ENCODE measurements at regions not wholly inside any gene's neighbourhood (a gene's known extent, or its start where the extent isn't known, plus 50 kb on each side); places are given as distances from the start of the nearest gene placed in this dataset.
"Not testable (repeated sequence)": the region's sequence is repeated elsewhere in the genome, so short reads cannot be mapped to it uniquely, and the experiment has no call there.

DNA sequence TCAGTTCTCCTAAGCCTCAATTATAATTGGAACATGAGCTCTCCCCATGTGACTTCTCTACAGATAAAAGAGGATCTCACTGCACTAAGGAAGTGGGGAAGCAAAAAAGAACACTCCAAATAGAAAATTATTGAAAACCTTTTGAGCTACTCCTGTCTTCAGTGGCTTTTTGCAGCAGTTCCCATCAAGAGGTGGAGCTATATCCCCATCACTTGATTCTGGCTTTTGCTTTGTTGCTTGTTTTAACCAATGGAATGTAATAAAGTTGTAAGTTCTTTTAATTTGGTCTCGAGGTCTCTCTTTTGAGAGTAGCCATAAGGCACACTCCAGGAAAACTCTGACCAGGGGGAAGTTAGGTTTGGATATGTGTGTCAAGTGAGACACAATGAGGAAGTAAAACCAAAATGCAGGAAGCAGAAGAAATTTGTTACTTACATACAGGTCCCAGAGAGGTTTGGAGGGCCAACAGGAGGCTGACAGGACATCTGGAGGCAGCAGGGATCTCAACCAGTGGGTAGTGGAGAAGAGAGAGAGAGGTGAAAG, 569.4 kb downstream of the HTR7 start:
- POLR2A ChIA-PET, result interaction anchor here (0.5 kb wide), 1 partner anchor 93 kb away, joined by 4 read pairs; no protein-coding TSS in a partner anchor
- Histone ChIP-seq H3K27me3 (ENCODE audit: control insufficient read depth, insufficient read depth, low read length) (no peaks in the 10 kb centered on the region), H3K4me3 (ENCODE audit: low read depth, low read length) (no peak overlapping the region), H3K36me3 (ENCODE audit: control insufficient read depth, insufficient read depth, low read length) (no peaks in the 10 kb centered on the region)
- CTCF ChIA-PET, result interaction anchor here (0.9 to 3.0 kb wide), 9 partner anchors 30 to 877 kb away, joined by 3 to 19 read pairs (median 6); no protein-coding TSS in a partner anchor
- DNase-seq (ENCODE audit: low read depth), result no peak
- TF ChIP-seq, protein P1, sequence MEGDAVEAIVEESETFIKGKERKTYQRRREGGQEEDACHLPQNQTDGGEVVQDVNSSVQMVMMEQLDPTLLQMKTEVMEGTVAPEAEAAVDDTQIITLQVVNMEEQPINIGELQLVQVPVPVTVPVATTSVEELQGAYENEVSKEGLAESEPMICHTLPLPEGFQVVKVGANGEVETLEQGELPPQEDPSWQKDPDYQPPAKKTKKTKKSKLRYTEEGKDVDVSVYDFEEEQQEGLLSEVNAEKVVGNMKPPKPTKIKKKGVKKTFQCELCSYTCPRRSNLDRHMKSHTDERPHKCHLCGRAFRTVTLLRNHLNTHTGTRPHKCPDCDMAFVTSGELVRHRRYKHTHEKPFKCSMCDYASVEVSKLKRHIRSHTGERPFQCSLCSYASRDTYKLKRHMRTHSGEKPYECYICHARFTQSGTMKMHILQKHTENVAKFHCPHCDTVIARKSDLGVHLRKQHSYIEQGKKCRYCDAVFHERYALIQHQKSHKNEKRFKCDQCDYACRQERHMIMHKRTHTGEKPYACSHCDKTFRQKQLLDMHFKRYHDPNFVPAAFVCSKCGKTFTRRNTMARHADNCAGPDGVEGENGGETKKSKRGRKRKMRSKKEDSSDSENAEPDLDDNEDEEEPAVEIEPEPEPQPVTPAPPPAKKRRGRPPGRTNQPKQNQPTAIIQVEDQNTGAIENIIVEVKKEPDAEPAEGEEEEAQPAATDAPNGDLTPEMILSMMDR (IDR thresholded peaks at IDR 0.05; ENCODE audit: insufficient read depth, low read depth, low read length), result peak; percentile 53

DNA sequence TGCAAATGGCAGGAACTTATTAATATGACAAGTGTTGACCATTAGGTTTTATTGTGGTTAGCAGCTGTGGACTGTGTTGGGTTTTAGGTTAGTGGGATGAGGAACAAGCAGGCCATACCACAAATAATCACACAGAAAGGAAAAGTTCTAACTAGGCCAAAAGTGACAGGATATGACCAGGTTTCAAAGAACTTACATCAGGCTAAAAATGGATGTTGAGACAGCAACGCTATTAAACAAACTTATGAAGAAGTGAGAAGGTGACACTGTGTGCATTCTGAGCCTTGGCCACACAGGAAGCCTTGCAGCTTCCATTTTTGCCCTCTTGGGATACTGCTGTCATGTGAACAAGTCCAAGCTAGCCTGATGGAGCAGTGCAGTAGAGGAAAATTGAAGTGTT, 568.8 kb downstream of the HTR7 start:
- ChIA-PET CTCF (interaction anchor here (1.0 to 3.0 kb wide), 8 partner anchors 77 to 876 kb away, joined by 3 to 19 read pairs (median 6); no protein-coding TSS in a partner anchor), POLR2A (no interaction called here)
- TF ChIP-seq, protein P1 (IDR thresholded peaks at IDR 0.05; ENCODE audit: insufficient read depth, low read depth, low read length), result no peak
- Histone ChIP-seq H3K36me3 (ENCODE audit: control insufficient read depth, insufficient read depth, low read length) (no peaks in the 10 kb centered on the region), H3K27me3 (ENCODE audit: control insufficient read depth, insufficient read depth, low read length) (no peaks in the 10 kb centered on the region), H3K4me3 (ENCODE audit: low read depth, low read length) (no peak overlapping the region)
- no peak for DNase-seq (ENCODE audit: low read depth)

GRCh38 chr10:90293616-90294015, 564.2 kb downstream of the HTR7 start:
- no peak for DNase-seq (ENCODE audit: low read depth)
- Histone ChIP-seq H3K27me3 (ENCODE audit: control insufficient read depth, insufficient read depth, low read length) (no peaks in the 10 kb centered on the region), H3K36me3 (ENCODE audit: control insufficient read depth, insufficient read depth, low read length) (no peaks in the 10 kb centered on the region), H3K4me3 (ENCODE audit: low read depth, low read length) (no peak overlapping the region)
- TF ChIP-seq, protein P1 (IDR thresholded peaks at IDR 0.05; ENCODE audit: insufficient read depth, low read depth, low read length), result no peak
- POLR2A ChIA-PET, result no interaction called here
- CTCF ChIA-PET, result no interaction called here

GRCh38 chr10:90294821-90295540, 562.9 kb downstream of the HTR7 start:
- H3K27me3 ChIP-seq (ENCODE audit: control insufficient read depth, insufficient read depth, low read length); DNase-seq (ENCODE audit: low read depth); H3K36me3 ChIP-seq (ENCODE audit: control insufficient read depth, insufficient read depth, low read length); CTCF ChIA-PET; POLR2A ChIA-PET; H3K4me3 ChIP-seq (ENCODE audit: low read depth, low read length): not testable (repeated sequence)

GRCh38 chr10:90302031-90302430, 555.8 kb downstream of the HTR7 start:
- H3K27me3 ChIP-seq (ENCODE audit: control insufficient read depth, insufficient read depth, low read length); POLR2A ChIA-PET; H3K36me3 ChIP-seq (ENCODE audit: control insufficient read depth, insufficient read depth, low read length); H3K4me3 ChIP-seq (ENCODE audit: low read depth, low read length); DNase-seq (ENCODE audit: low read depth); CTCF ChIA-PET: not testable (repeated sequence)

DNA sequence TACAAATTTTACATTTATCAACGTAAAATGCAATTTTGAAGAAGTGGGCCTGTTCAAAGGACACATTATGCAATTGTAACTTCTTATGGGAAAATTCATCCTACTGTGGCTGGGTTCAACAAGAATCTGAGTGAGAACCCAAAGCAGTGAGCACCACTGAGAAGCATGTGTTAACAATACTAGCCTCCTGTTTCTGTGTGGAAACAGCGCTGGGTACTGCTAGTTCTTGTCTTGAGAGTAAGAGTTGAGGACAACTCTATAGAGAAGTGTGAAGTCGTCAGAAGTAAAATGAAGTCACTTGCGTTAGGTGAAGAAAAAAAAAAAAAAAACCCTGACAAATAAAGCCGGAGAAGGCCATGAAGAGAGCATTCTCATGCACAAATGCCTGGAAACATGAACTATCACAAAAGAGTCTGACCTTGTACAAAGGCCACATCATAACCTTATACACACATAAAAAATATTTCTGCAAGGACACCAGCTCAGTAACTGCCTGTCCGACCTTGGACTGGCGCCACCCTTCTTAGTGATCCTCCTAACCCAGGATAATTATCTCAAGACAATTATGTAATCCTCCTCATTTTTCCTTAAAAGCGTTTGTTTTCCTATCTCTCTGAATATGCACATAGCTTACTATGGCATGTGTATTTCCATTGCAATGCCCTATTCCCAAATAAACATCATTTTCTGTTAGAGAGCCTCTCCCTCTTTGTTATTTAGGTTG, 554.9 kb downstream of the HTR7 start:
- DNase-seq (ENCODE audit: low read depth), result no peak
- CTCF ChIA-PET, result no interaction called here
- TF ChIP-seq, protein P1 (IDR thresholded peaks at IDR 0.05; ENCODE audit: insufficient read depth, low read depth, low read length), result no peak
- H3K27me3 ChIP-seq (ENCODE audit: control insufficient read depth, insufficient read depth, low read length), result no peaks in the 10 kb centered on the region
- no peaks in the 10 kb centered on the region for H3K36me3 ChIP-seq (ENCODE audit: control insufficient read depth, insufficient read depth, low read length)
- POLR2A ChIA-PET, result no interaction called here
- no peak overlapping the region for H3K4me3 ChIP-seq (ENCODE audit: low read depth, low read length)

All from BJ (cell line).